ENCODE measurements at regions not wholly inside any gene's neighbourhood (a gene's known extent, or its start where the extent isn't known, plus 50 kb on each side); places are given as distances from the start of the nearest gene placed in this dataset.
"Not testable (repeated sequence)": the region's sequence is repeated elsewhere in the genome, so short reads cannot be mapped to it uniquely, and the experiment has no call there.

- not testable (repeated sequence) for TF ChIP-seq CTCF (IDR thresholded peaks at IDR 0.05; ENCODE audit: insufficient read depth, low read depth, low read length); EZH2 (IDR thresholded peaks at IDR 0.05; ENCODE audit: insufficient read depth, low read length)
Measured at GRCh38 chr6:9290342-9290741, 855.0 kb upstream of the SLC35B3 start.
